HFF-Myc (cell line): ENCODE measurements at regions not wholly inside any gene's neighbourhood (a gene's known extent, or its start where the extent isn't known, plus 50 kb on each side); places are given as distances from the start of the nearest gene placed in this dataset.

Experiments
- DNase-seq: peaks from one replicate; pipeline ENCODE4 v3.0.0-alpha.2; 2011; ENCODE audit warnings: low read depth; ENCODE audit errors: extremely low read depth
- H3K4me3 ChIP-seq: replicated peaks from 2 replicates; pipeline ENCODE4 v1.5.1; 2011; ENCODE audit warnings: low read depth, mild to moderate bottlenecking, control low read depth, low read length
- CTCF ChIP-seq: IDR thresholded peaks from 2 replicates; pipeline ENCODE4 v1.5.1; 2012; ENCODE audit warnings: mild to moderate bottlenecking, low read depth, low read length, control low read depth; ENCODE audit errors: missing control alignments

GRCh38 chr1:192713921-192714320 is 78.0 kb downstream of the RGS13 start:
- TF ChIP-seq CTCF: no peak
- no peak overlapping the region for H3K4me3 ChIP-seq
- no peak for DNase-seq

- TF ChIP-seq CTCF: no peak
- no peak for DNase-seq
- no peak overlapping the region for H3K4me3 ChIP-seq
Observed at GRCh38 chr1:192724670-192725069, 84.2 kb upstream of the RGS2 start.

GRCh38 chr1:192726820-192727504 is 81.9 kb upstream of the RGS2 start:
- no peak overlapping the region for H3K4me3 ChIP-seq
- no peak for TF ChIP-seq CTCF
- no peak for DNase-seq

GRCh38 chr1:192729500-192729899 is 79.3 kb upstream of the RGS2 start:
- DNase-seq: no peak
- TF ChIP-seq CTCF: no peak
- no peak overlapping the region for H3K4me3 ChIP-seq

GRCh38 chr1:192730198-192730597 is 78.6 kb upstream of the RGS2 start:
- no peak for TF ChIP-seq CTCF
- DNase-seq: no peak

GRCh38 chr1:192732787-192733186 is 76.1 kb upstream of the RGS2 start:
- TF ChIP-seq CTCF: peak; percentile 17
- H3K4me3 ChIP-seq: no peak overlapping the region
- no peak for DNase-seq

More at GRCh38 chr1:192730198-192730597, 78.6 kb upstream of the RGS2 start:
- H3K4me3 ChIP-seq: no peak overlapping the region
